HepG2 (cell line): ENCODE measurements at regions not wholly inside any gene's neighbourhood (a gene's known extent, or its start where the extent isn't known, plus 50 kb on each side); places are given as distances from the start of the nearest gene placed in this dataset.

ENCODE experiments used
- NONO ChIP-seq, 2 experiments: fragments of 450-650 bp in 1 of 2; sonication (generic) in 1 of 2; formaldehyde crosslinking in 1 of 2; IDR thresholded peaks in 1 of 2; conservative IDR thresholded peaks in 1 of 2; 2 replicates each; pipeline versions ENCODE4 v1.6.1 to v1.8.0; 2017 to 2022; ENCODE audit warnings: mild to moderate bottlenecking in 1 of 2, missing genetic modification reagents in 1 of 2, moderate library complexity in 1 of 2
- NR2F1 ChIP-seq, 2 experiments: fragments of 450-650 bp in 1 of 2; formaldehyde crosslinking in 1 of 2; IDR thresholded peaks; 2 replicates each; pipeline versions ENCODE4 v1.5.0 to v1.6.1; 2016 to 2020; ENCODE audit warnings: mild to moderate bottlenecking in 1 of 2, missing compliant biosample characterization in 1 of 2, missing genetic modification reagents in 1 of 2, moderate library complexity in 1 of 2
- PRDM10 ChIP-seq: sonication (generic); formaldehyde crosslinking; IDR thresholded peaks from 2 replicates; pipeline ENCODE4 v1.4.0; 2020; ENCODE audit warnings: low read depth, missing genetic modification reagents
- RAD51 ChIP-seq: fragments of 450-650 bp; IDR thresholded peaks from 2 replicates; pipeline ENCODE4 v1.6.1; 2016; ENCODE audit warnings: borderline replicate concordance
- TSC22D2 ChIP-seq: sonication (generic); formaldehyde crosslinking; IDR thresholded peaks from 2 replicates; pipeline ENCODE4 v1.5.1; 2020; ENCODE audit warnings: missing genetic modification reagents, mild to moderate bottlenecking, borderline replicate concordance
- ZNF260 ChIP-seq: sonication (generic); formaldehyde crosslinking; IDR thresholded peaks from 2 replicates; pipeline ENCODE4 v1.4.0; 2020; ENCODE audit warnings: missing genetic modification reagents, low read depth, mild to moderate bottlenecking, borderline replicate concordance
- ZNF432 ChIP-seq: sonication (generic); formaldehyde crosslinking; IDR thresholded peaks from 2 replicates; pipeline ENCODE4 v1.5.0; 2020; ENCODE audit warnings: missing genetic modification reagents, mild to moderate bottlenecking, borderline replicate concordance
- ZNF788 ChIP-seq: sonication (generic); formaldehyde crosslinking; IDR thresholded peaks from 2 replicates; pipeline ENCODE4 v1.5.0; 2020; ENCODE audit warnings: mild to moderate bottlenecking, missing genetic modification reagents, borderline replicate concordance
- TF ChIP-seq, protein P1 (sequence below): sonication (generic); formaldehyde crosslinking; IDR thresholded peaks from 2 replicates; pipeline ENCODE4 v1.4.0; 2020; ENCODE audit warnings: mild to moderate bottlenecking, low read depth, missing genetic modification reagents

GRCh38 chr6:1482381-1483166 lies 93.2 kb downstream of the FOXF2 start (continued):
- TF ChIP-seq NONO (IDR thresholded peaks at IDR 0.05): no peak
- no peak for TF ChIP-seq NONO (CRISPR knock-in tag; conservative IDR thresholded peaks at IDR 0.05)
- no peak for TF ChIP-seq TSC22D2 (CRISPR knock-in tag)
- no peak for TF ChIP-seq ZNF788 (CRISPR knock-in tag)
- no peak for TF ChIP-seq PRDM10 (CRISPR knock-in tag)
- TF ChIP-seq NR2F1 (CRISPR knock-in tag; IDR thresholded peaks at IDR 0.05): no peak
- TF ChIP-seq ZNF260 (CRISPR knock-in tag): no peak
- TF ChIP-seq, protein P1, sequence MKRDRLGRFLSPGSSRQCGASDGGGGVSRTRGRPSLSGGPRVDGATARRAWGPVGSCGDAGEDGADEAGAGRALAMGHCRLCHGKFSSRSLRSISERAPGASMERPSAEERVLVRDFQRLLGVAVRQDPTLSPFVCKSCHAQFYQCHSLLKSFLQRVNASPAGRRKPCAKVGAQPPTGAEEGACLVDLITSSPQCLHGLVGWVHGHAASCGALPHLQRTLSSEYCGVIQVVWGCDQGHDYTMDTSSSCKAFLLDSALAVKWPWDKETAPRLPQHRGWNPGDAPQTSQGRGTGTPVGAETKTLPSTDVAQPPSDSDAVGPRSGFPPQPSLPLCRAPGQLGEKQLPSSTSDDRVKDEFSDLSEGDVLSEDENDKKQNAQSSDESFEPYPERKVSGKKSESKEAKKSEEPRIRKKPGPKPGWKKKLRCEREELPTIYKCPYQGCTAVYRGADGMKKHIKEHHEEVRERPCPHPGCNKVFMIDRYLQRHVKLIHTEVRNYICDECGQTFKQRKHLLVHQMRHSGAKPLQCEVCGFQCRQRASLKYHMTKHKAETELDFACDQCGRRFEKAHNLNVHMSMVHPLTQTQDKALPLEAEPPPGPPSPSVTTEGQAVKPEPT (CRISPR knock-in tag): no peak
- no peak for TF ChIP-seq RAD51
- no peak for TF ChIP-seq ZNF432 (CRISPR knock-in tag)
- TF ChIP-seq, all 625 proteins: peak for 0
